HG03469 (cell line): ENCODE measurements at regions not wholly inside any gene's neighbourhood (a gene's known extent, or its start where the extent isn't known, plus 50 kb on each side); places are given as distances from the start of the nearest gene placed in this dataset.

Source experiments
- ATAC-seq: cut with Tn5 transposase; IDR thresholded peaks from one replicate; pipeline ENCODE4 v1.9.1; 2021; ENCODE audit warnings: mild to moderate bottlenecking, moderate library complexity, moderate number of reproducible peaks; ENCODE audit not compliant: unreplicated experiment

GRCh38 chr6:168837254-168838036 lies 396.5 kb downstream of the SMOC2 start:
- no peak for ATAC-seq

- no peak for ATAC-seq
Observed at GRCh38 chr6:168835991-168836390, 395.0 kb downstream of the SMOC2 start.

GRCh38 chr6:168834801-168835200 lies 393.8 kb downstream of the SMOC2 start:
- ATAC-seq = no peak

- ATAC-seq = no peak
Observed at GRCh38 chr6:168834042-168834587, 393.1 kb downstream of the SMOC2 start.

GRCh38 chr6:168828800-168829199 lies 387.8 kb downstream of the SMOC2 start:
- ATAC-seq = no peak

GRCh38 chr6:168828035-168828434 lies 387.1 kb downstream of the SMOC2 start:
- ATAC-seq = no peak

GRCh38 chr6:168827586-168827871 lies 386.5 kb downstream of the SMOC2 start:
- no peak for ATAC-seq

- ATAC-seq = no peak
Observed at GRCh38 chr6:168826726-168827585, 386.0 kb downstream of the SMOC2 start.

GRCh38 chr6:168826078-168826390 lies 385.1 kb downstream of the SMOC2 start:
- ATAC-seq = no peak

GRCh38 chr6:168825226-168826077 lies 384.5 kb downstream of the SMOC2 start:
- ATAC-seq = no peak

GRCh38 chr6:168823397-168824212 lies 382.6 kb downstream of the SMOC2 start:
- ATAC-seq = no peak

- ATAC-seq = no peak
Observed at GRCh38 chr6:168822376-168822775, 381.4 kb downstream of the SMOC2 start.

- no peak for ATAC-seq
Observed at GRCh38 chr6:168819546-168819945, 378.6 kb downstream of the SMOC2 start.

GRCh38 chr6:168817558-168818159 lies 376.7 kb downstream of the SMOC2 start:
- ATAC-seq = no peak

GRCh38 chr6:168815229-168815628 lies 374.2 kb downstream of the SMOC2 start:
- no peak for ATAC-seq

GRCh38 chr6:168808232-168808631 lies 367.2 kb downstream of the SMOC2 start:
- no peak for ATAC-seq

GRCh38 chr6:168804331-168804730 lies 363.3 kb downstream of the SMOC2 start:
- no peak for ATAC-seq

GRCh38 chr6:168803874-168804273 lies 362.9 kb downstream of the SMOC2 start:
- no peak for ATAC-seq

- ATAC-seq = no peak
Observed at GRCh38 chr6:168799067-168799466, 358.1 kb downstream of the SMOC2 start.

- ATAC-seq = no peak
Observed at GRCh38 chr6:168796106-168796505, 355.1 kb downstream of the SMOC2 start.
